HG03103 (cell line): ENCODE measurements at regions not wholly inside any gene's neighbourhood (a gene's known extent, or its start where the extent isn't known, plus 50 kb on each side); places are given as distances from the start of the nearest gene placed in this dataset.
"Not testable (repeated sequence)": the region's sequence is repeated elsewhere in the genome, so short reads cannot be mapped to it uniquely, and the experiment has no call there.

ENCODE experiments used
- ATAC-seq: cut with Tn5 transposase; IDR thresholded peaks from one replicate; pipeline ENCODE4 v1.9.1; 2021; ENCODE audit warnings: low read depth; ENCODE audit not compliant: unreplicated experiment

GRCh38 chr18:10076502-10077030, 162.8 kb downstream of the VAPA start:
- no peak for ATAC-seq

DNA sequence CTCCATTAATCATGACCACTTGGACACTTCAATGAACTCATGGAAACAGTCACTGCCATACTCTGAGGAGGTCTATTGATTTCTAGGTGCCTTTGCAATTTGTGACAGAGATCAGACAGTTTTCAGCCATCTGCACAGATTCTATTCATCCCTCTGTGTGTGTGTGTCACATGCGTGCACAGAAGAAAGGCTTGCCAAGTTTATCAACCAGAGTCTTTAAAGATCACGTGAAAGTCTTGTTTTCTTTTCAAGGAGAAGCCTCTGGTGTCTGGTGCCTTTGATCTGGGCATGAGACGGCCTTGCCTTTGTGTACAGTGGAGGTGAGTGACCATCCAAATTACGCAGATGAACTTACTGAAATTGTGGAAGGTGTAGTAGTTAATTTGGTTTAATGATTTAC, 164.2 kb downstream of the VAPA start:
- ATAC-seq: no peak

DNA sequence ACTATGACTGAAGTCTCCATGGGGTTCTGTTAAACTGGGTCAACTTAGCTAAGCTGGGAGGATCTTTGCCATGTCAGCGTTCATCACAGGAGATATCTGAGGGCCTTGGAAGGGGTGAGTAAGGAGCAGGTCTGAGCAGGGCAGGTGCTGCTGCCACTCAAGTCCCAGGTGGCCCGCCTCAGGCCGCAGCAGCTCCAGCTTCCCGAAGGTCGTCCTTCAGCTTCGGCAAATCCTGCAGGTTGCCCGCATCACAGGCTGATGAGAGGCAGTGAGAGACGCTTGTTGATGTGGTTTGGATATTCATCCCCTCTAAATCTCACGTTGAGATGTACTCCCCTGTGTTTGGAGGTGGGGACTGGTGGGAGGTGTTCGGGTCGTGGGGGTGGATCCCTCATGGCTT, 166.6 kb downstream of the VAPA start:
- no peak for ATAC-seq

DNA sequence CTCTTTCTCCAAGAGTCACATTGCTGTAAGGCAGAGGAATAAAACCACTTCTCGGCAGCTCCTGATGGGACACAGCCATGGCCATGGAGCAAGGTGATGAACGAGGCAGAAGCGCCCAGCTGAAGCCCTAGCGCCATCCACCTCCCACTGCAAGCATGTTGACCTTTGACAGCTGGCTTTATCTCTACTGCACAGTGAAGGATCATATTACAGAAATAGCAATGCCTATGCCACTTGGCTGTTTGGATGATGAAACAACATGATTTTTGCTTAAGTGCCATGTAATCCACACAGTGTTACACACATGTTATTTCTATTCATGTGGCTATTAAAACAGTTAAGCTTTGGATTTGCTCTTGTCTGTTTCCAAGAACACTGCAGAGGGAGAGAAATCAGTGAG, 167.7 kb downstream of the VAPA start:
- no peak for ATAC-seq

DNA sequence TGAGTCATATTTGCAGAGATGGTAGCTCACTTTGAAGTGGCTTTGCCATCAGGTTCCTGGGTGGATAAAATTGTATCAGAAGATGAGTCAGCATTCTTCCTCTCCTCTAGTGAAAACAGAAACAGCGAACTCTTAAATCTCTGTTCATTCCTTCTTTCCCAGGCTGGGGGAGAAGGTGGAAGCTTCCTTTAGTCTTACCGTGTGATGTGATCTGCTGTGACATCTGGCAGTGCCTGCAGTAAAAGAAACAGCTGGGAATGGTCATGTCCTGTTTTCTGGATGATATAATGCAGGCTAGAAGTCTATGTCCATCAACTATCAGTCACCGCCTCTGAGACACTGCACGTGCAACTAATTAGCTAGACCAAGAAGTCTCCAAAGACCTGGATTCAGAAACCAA, 171.6 kb downstream of the VAPA start:
- no peak for ATAC-seq

GRCh38 chr18:10085876-10086275, 172.1 kb downstream of the VAPA start:
- ATAC-seq: no peak

GRCh38 chr18:10086458-10087210, 172.8 kb downstream of the VAPA start:
- no peak for ATAC-seq

DNA sequence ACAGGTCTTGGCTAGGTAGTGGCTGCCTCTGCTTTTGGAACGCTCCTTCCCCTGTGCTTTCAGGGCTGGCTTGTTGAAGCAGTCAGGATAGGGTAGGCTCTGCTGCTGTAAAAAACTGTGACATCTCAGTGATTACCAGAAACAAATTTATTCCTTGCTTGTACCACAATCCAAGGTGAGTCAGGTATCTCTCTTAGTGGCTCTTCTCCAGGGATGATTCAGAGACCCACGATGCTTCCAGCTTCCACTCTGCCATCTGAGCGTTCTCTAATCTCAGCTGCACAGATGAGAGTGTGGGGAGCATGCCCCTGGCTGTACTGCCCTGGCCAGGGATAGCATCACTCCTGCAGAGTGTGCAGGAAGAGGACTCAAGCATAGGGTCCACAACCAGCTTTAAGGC, 174.9 kb downstream of the VAPA start:
- ATAC-seq: no peak

DNA sequence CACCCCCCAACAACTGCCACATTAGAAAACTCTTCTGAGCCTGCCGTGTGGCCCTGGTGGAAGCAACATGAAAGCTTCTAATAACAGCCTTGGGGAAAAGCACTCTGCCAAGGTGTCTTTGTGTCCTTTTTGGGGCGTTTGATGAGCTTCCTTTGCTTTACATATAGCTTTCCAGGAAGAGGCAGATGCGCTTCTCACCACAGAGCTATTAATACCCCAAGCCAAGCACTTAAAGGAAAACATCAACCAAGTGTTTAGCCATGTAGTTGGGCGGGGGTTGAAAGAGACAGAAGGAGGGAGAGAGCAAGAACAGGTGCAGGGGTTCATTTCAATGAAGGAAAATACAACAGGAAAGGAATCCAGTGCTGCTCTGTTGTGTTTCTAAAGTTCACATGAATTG, 176.1 kb downstream of the VAPA start:
- no peak for ATAC-seq

DNA sequence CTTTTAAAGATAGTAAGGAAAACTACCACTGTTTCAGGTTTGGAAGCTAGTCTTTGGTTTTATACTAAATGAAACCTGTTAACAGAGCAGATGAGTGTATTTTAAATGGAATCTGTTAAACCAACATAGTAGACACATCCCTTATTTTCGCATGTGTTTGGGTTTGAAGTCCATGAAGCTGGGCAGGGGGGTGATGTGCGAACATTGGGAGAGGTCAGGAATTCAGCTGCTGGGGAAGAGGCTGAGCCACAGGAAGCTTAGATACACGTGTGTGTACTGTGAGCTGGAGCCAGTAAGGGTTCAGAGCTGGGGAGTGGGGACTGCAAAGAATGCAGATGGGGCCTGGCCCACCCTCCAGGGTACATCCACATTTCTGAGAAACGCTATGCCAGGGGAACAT, 176.9 kb downstream of the VAPA start:
- no peak for ATAC-seq

DNA sequence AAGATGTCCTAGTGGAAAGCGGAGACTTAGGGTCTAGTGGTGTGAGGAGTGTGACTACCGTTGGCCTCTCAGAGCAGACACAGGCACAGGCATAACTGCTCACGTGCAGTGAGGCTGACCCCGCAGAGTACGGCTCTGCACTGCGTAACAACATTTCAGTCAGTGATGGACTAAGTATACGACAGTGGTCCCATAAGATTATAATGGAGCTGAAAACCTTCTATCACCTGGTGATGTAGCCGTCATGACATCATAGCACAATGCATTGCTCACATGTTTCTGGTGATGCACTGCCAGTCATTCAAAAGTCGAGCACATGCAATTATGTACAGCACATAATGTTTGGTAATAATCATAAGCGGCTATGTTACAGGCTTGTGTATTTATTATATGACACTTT, 179.6 kb downstream of the VAPA start:
- ATAC-seq: no peak

DNA sequence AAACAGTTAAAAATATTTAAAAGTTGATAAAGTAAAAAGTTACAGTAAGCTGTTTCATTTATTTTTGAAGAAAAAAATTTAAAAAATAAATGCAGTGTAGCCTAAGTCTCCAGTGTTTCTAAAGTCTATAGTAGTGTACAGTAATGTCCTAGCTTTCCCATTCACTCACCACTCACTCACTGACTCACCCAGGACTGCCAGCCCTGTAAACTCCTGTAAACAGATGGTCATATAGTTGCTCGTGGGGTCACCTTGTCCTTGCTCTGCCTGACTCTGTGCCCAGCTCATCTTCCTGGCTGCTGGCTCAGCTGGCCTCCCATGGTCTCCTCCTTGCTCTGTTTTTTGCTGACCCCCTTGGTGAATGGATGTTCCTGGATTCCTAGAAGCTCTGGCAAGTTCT, 180.3 kb downstream of the VAPA start:
- no peak for ATAC-seq

- no peak for ATAC-seq
Measured at GRCh38 chr18:10094655-10095054, 180.8 kb downstream of the VAPA start.

- ATAC-seq: no peak
Measured at GRCh38 chr18:10095356-10095755, 181.5 kb downstream of the VAPA start.

DNA sequence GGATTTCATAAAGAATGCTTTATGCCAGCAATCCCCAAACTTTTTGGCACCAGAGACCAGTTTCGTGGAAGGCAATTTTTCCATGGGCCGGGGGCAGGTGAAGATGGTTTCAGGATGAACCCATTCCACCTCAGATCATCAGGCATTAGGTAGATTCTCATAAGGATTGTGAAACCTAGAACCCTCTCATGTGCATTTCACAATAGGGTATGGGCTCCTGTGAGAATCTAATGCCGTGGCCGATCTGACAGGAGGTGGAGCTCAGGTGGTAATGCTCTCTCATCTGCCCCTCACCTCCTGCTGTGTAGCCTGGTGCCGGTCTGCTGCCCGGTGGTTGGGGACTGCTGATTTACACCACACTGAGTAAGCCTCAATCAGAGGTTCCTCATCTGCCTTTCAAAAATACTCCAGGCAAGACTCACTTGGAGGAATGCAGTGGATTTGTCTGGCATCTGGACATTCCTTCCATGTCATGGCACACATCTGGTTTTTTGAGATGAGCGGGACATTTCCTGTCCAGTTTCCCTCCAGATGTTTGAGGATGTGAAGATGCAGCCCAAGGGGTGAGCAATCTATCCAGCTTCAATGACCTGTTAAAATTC, 185.8 kb downstream of the VAPA start:
- ATAC-seq: no peak

- ATAC-seq: no peak
Measured at GRCh38 chr18:10100196-10100595, 186.4 kb downstream of the VAPA start.

DNA sequence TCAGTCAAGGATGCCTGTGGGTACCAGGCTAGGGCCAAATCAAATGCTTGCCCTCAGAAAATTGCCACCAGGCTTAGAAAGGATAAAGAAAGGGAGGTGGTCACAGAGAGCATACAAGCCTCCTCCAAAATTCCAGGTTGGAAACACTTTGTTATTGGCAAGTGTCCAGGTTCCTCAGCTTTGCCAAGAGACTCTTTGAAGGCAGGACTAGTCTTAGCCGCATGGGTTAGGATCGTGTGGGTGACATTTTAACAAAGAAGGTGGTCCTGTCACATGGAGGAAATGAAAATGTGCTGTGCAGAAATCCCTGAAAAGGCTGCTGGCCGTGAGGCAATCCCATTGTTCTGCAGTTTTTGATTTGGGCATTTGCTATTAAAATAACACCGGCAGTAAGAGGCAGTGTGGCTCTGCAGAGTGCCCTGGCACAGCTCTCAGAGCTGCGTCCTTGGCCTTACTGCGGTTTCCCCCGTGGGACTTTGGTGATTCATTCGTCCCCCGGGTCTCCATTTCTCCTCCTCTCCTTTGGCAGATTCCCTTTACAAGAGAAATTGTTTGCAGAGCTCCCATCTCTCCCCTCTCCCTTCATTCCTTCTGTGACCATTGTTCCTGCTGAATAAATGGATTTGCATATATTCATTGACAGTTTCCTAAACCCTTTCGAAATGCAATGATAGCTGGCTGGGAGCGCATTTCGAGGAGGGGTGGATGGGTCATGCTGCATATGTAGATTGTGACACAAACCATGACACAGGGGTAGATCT, 187.3 kb downstream of the VAPA start:
- ATAC-seq: no peak

GRCh38 chr18:10101729-10102128, 187.9 kb downstream of the VAPA start:
- ATAC-seq: no peak

- ATAC-seq: not testable (repeated sequence)
Measured at GRCh38 chr18:10105118-10105517, 191.3 kb downstream of the VAPA start.

GRCh38 chr18:10111191-10111590, 197.4 kb downstream of the VAPA start:
- no peak for ATAC-seq

GRCh38 chr18:10111944-10112343, 198.1 kb downstream of the VAPA start:
- ATAC-seq: no peak
